CD8-positive, alpha-beta memory T cell (primary cell): ENCODE measurements at regions not wholly inside any gene's neighbourhood (a gene's known extent, or its start where the extent isn't known, plus 50 kb on each side); places are given as distances from the start of the nearest gene placed in this dataset.

Experiments used
- CTCF ChIA-PET: fragments of 350-600 bp; sonication (Branson Sonifier 250); formaldehyde crosslinking; loops from one replicate; lab custom pipeline; 2021; ENCODE audit warnings: antibody characterized with exemption; lab: Charles Lee
- POLR2A ChIA-PET: fragments of 350-600 bp; sonication (Branson Sonifier 250); formaldehyde crosslinking; loops from one replicate; lab custom pipeline; 2021; ENCODE audit warnings: antibody characterized with exemption; lab: Charles Lee
- DNase-seq, 5 donors: peaks; one replicate each; pipeline versions ENCODE4 v3.0.0 to v3.0.0-alpha.2; 2020 to 2022; ENCODE audit warnings: mixed read lengths in 1 of 5
- H3K27ac ChIP-seq: one replicate; pipeline ENCODE4 v1.7.0; 2013; ENCODE audit warnings: low read depth, mild to moderate bottlenecking, low read length, moderate library complexity
- H3K27me3 ChIP-seq: 2 replicates; pipeline ENCODE4 v1.7.0; 2013; ENCODE audit warnings: low read length, mild to moderate bottlenecking; ENCODE audit not compliant: insufficient read depth, poor library complexity, severe bottlenecking
- H3K36me3 ChIP-seq: 2 replicates; pipeline ENCODE4 v1.7.0; 2013; ENCODE audit warnings: mild to moderate bottlenecking, low read length, moderate library complexity; ENCODE audit not compliant: insufficient read depth
- H3K4me1 ChIP-seq: 2 replicates; pipeline ENCODE4 v1.7.0; 2013; ENCODE audit warnings: mild to moderate bottlenecking, low read length, moderate library complexity; ENCODE audit not compliant: insufficient read depth
- H3K4me3 ChIP-seq: 2 replicates; pipeline ENCODE4 v1.7.0; 2013; ENCODE audit warnings: mild to moderate bottlenecking, low read length
- H3K9me3 ChIP-seq: 2 replicates; pipeline ENCODE4 v1.7.0; 2013; ENCODE audit warnings: mild to moderate bottlenecking, low read length
- H3K27ac Mint-ChIP-seq, 8 donors: one replicate each; pipeline ENCODE4 v1.8.0; 2020 to 2021; ENCODE audit warnings: mixed read lengths in 8 of 8, mild to moderate bottlenecking in 6 of 8, inconsistent platforms in 3 of 8, moderate library complexity in 3 of 8
- H3K27me3 Mint-ChIP-seq, 2 donors: one replicate each; pipeline ENCODE4 v1.8.0; 2020 to 2021; ENCODE audit warnings: mixed read lengths in 2 of 2, mild to moderate bottlenecking in 1 of 2, moderate library complexity in 1 of 2
- H3K36me3 Mint-ChIP-seq, 3 donors: one replicate each; pipeline ENCODE4 v1.8.0; 2020 to 2021; ENCODE audit warnings: mixed read lengths in 3 of 3, inconsistent platforms in 1 of 3, mild to moderate bottlenecking in 1 of 3
- H3K4me1 Mint-ChIP-seq, 3 donors: one replicate each; pipeline ENCODE4 v1.8.0; 2020 to 2021; ENCODE audit warnings: mixed read lengths in 3 of 3, inconsistent platforms in 1 of 3, mild to moderate bottlenecking in 1 of 3
- H3K4me3 Mint-ChIP-seq, 7 donors: one replicate each; pipeline ENCODE4 v1.8.0; 2020 to 2021; ENCODE audit warnings: mixed read lengths in 7 of 7, mild to moderate bottlenecking in 6 of 7, moderate library complexity in 4 of 7, inconsistent platforms in 2 of 7
- H3K9me3 Mint-ChIP-seq, 5 donors: one replicate each; pipeline ENCODE4 v1.8.0; 2020 to 2022; ENCODE audit warnings: mixed read lengths in 5 of 5, mild to moderate bottlenecking in 3 of 5, moderate library complexity in 2 of 5, inconsistent platforms in 1 of 5

- H3K36me3 Mint-ChIP-seq = no peaks in the 10 kb centered on the region
- H3K4me3 Mint-ChIP-seq = no peak overlapping the region
- no peaks in the 10 kb centered on the region for H3K4me1 Mint-ChIP-seq
- H3K27ac ChIP-seq = no peak overlapping the region
- H3K9me3 Mint-ChIP-seq = peaks cover 0 to 12% (median 4%) of the 10 kb centered on the region in 5 donors
- CTCF ChIA-PET = no interaction called here
- no peaks in the 10 kb centered on the region for H3K4me1 ChIP-seq
- no peak overlapping the region for H3K27ac Mint-ChIP-seq
- DNase-seq = no peak
- no peak overlapping the region for H3K4me3 ChIP-seq
- no peaks in the 10 kb centered on the region for H3K9me3 ChIP-seq
- H3K27me3 Mint-ChIP-seq = no peaks in the 10 kb centered on the region
- H3K36me3 ChIP-seq = no peaks in the 10 kb centered on the region
- H3K27me3 ChIP-seq = no peaks in the 10 kb centered on the region
- POLR2A ChIA-PET = no interaction called here
Measured at GRCh38 chr21:26637201-26637745, 64.2 kb upstream of the CYYR1 start.

GRCh38 chr21:26635681-26636080 lies 62.6 kb upstream of the CYYR1 start:
- DNase-seq = no peak
- Histone ChIP-seq H3K4me1 (no peaks in the 10 kb centered on the region), H3K27ac (no peak overlapping the region), H3K4me3 (no peak overlapping the region), H3K27me3 (no peaks in the 10 kb centered on the region), H3K36me3 (no peaks in the 10 kb centered on the region), H3K9me3 (no peaks in the 10 kb centered on the region)
- Mint-ChIP-seq H3K36me3 (peaks cover 0 to 2% (median 0%) of the 10 kb centered on the region in 3 donors), H3K27ac (no peak overlapping the region), H3K27me3 (peaks cover 0 to 2% of the 10 kb centered on the region in 2 donors), H3K9me3 (peaks cover 0 to 20% (median 9%) of the 10 kb centered on the region in 5 donors), H3K4me3 (no peak overlapping the region), H3K4me1 (no peaks in the 10 kb centered on the region)
- POLR2A ChIA-PET = no interaction called here
- CTCF ChIA-PET = no interaction called here

- no peak overlapping the region for H3K4me3 ChIP-seq
- no peak overlapping the region for H3K27ac ChIP-seq
- no peaks in the 10 kb centered on the region for H3K36me3 ChIP-seq
- H3K4me1 ChIP-seq = no peaks in the 10 kb centered on the region
- CTCF ChIA-PET = no interaction called here
- peaks cover 0 to 10% (median 8%) of the 10 kb centered on the region in 5 donors for H3K9me3 Mint-ChIP-seq
- no peak for DNase-seq
- H3K27me3 ChIP-seq = no peaks in the 10 kb centered on the region
- H3K36me3 Mint-ChIP-seq = peaks cover 0 to 2% (median 0%) of the 10 kb centered on the region in 3 donors
- H3K27me3 Mint-ChIP-seq = peaks cover 0 to 2% of the 10 kb centered on the region in 2 donors
- H3K4me1 Mint-ChIP-seq = no peaks in the 10 kb centered on the region
- POLR2A ChIA-PET = no interaction called here
- H3K27ac Mint-ChIP-seq = no peak overlapping the region
- no peaks in the 10 kb centered on the region for H3K9me3 ChIP-seq
- H3K4me3 Mint-ChIP-seq = no peak overlapping the region
Measured at GRCh38 chr21:26632691-26633090, 59.6 kb upstream of the CYYR1 start.

- Histone ChIP-seq H3K27me3 (no peaks in the 10 kb centered on the region), H3K9me3 (no peaks in the 10 kb centered on the region), H3K4me1 (no peaks in the 10 kb centered on the region), H3K4me3 (no peak overlapping the region), H3K27ac (no peak overlapping the region), H3K36me3 (no peaks in the 10 kb centered on the region)
- no peak for DNase-seq
- H3K4me3 Mint-ChIP-seq = no peak overlapping the region
- CTCF ChIA-PET = no interaction called here
- POLR2A ChIA-PET = no interaction called here
- H3K27me3 Mint-ChIP-seq = peaks cover 0 to 2% of the 10 kb centered on the region in 2 donors
- H3K36me3 Mint-ChIP-seq = no peaks in the 10 kb centered on the region
- no peaks in the 10 kb centered on the region for H3K9me3 Mint-ChIP-seq
- no peak overlapping the region for H3K27ac Mint-ChIP-seq
- H3K4me1 Mint-ChIP-seq = no peaks in the 10 kb centered on the region
Measured at GRCh38 chr21:26626187-26626586, 53.1 kb upstream of the CYYR1 start.

GRCh38 chr21:26624983-26625519 lies 52.0 kb upstream of the CYYR1 start:
- Mint-ChIP-seq H3K4me3 (no peak overlapping the region), H3K9me3 (peaks cover 0 to 2% (median 0%) of the 10 kb centered on the region in 5 donors), H3K36me3 (no peaks in the 10 kb centered on the region), H3K4me1 (no peaks in the 10 kb centered on the region), H3K27me3 (no peaks in the 10 kb centered on the region), H3K27ac (no peak overlapping the region)
- ChIA-PET POLR2A (no interaction called here), CTCF (interaction anchor here (0.9 kb wide), 1 partner anchor 9 kb away, joined by 3 read pairs; no protein-coding TSS in a partner anchor)
- no peaks in the 10 kb centered on the region for H3K27me3 ChIP-seq
- H3K36me3 ChIP-seq = no peaks in the 10 kb centered on the region
- H3K4me3 ChIP-seq = no peak overlapping the region
- H3K27ac ChIP-seq = no peak overlapping the region
- no peak for DNase-seq
- H3K4me1 ChIP-seq = no peaks in the 10 kb centered on the region
- H3K9me3 ChIP-seq = no peaks in the 10 kb centered on the region
